Limb (tissue), 2 donors: ENCODE measurements at regions not wholly inside any gene's neighbourhood (a gene's known extent, or its start where the extent isn't known, plus 50 kb on each side); places are given as distances from the start of the nearest gene placed in this dataset.

Source experiments
- DNase-seq, 2 donors: peaks; one replicate each; pipeline ENCODE4 v3.0.0-alpha.2; 2016; ENCODE audit errors: extremely low spot score in 2 of 2

DNA sequence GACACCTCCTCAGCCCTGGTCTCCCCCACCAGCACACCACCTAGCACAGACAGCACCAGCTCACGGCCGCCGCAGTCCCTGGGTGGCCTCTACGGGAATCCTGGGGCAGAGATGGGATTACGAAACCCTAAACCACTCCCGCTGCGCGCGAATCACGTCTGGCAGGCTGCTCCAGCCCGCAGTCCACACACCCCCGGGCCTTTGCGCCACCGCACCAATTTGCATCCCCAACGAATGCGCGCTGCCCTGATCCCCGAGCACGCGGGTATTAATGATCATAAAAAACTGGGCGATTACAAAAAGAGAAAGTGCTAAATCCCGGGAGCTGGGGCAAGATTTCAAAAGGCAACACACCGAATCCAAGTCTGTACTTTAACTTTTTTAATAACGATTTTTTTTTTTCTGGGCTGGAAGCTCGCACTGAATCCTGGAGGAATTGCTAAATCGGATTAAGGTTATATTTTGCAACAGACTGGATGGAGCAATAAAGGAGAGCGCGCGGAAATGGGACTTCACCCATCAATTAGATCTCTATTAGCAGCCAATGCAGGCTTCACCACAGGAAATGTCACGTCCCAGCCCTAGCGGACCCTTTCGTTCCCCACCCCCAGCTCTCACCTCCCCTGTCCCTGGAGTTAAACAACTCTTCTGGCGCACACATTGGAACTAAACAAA lies 69.8 kb upstream of the TMEM33 start:
- DNase-seq: peak in 1 of 2 donors; percentile 35

DNA sequence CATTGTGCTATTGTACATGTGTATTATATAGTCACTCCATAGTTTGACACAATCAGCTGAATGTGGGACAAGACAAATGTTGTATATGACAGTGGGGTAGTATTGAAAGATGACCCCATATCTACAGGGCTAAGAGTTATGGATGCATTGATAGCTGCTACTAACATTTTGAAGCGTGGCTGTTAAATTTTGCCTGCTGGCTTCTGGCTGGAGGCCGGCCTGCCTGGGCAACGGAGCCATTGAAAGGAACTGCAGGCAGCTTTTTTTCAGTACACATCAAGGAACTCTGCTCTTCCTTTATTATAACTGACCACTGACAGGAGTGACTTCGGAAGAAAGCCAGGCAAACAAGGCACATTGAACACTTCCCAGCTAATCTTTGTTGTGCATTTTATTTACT lies 76.1 kb upstream of the TMEM33 start:
- DNase-seq: no peak

DNA sequence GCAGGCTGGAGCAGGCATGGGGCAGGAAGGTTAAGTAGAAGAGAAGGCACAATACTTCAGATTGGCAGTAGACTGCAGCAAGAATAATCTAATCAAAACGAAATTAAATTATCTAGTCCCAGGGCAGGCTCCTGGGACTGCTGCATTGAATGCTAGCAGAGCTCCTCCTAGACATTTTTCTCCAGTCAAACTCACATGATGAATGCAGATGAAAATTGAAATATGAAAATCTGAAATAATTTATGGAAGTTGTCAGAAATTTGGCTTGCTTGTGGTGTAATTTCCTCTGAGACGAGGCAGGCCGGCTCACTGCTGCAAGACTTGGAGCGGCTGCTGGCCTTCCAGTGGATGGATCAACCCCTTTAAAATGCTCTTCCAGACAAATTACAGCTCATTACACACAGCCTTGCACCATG lies 78.0 kb upstream of the TMEM33 start:
- DNase-seq: no peak

DNA sequence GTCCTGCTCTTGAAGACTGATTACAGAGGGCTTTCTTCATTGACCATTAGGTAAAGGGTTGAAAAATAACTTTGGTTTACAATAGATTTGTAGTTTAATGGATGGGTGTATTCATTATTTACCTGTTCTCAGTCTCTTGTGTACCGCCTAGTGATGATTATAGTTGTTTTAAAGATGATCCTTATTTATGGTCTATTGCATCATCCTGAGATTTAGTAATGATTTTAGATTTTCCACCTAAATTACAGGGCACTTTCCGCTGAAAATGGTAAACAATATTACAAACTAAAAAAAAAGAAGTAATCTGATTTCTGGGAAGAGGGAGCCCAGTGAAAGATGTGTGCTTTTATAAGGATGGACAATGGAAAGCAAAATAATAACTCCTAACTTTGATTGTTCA lies 78.4 kb upstream of the TMEM33 start:
- DNase-seq: no peak

DNA sequence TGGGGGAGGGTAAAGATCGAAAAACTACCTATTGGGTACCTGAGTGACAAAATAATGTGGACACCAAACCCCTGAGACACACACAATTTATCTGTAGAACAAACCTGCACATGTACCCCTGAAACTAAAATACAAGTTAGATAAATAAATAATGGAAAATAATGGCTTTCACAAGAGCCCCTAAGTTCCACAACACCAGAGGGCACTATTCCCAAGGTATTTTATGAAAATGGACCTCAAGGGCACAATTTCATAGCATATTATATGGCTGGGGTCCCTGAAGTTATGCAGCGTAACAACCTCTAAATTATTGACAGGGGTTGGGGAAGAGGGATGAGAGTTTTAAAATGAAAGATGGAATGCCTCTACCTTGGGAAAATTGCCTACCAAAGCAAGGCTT lies 81.3 kb upstream of the TMEM33 start:
- no peak for DNase-seq

DNA sequence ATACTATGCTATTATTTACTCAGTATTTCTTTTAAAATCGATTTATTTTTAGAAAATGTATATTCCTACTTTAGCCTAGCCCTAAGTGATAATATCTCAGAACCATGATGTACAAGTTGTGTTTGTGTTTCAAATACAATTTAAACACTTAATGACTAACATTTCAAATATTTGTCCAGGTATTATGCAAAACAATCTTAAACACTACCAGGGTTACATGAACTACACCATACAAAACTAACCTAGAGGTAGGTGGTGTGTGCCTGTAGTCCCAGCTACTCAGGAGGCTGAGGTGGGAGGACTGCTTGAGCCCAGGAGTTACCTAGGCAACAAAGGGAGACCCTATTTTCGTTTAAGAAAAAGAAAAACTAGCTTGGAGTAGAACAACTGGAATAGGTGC lies 83.0 kb upstream of the TMEM33 start:
- no peak for DNase-seq

DNA sequence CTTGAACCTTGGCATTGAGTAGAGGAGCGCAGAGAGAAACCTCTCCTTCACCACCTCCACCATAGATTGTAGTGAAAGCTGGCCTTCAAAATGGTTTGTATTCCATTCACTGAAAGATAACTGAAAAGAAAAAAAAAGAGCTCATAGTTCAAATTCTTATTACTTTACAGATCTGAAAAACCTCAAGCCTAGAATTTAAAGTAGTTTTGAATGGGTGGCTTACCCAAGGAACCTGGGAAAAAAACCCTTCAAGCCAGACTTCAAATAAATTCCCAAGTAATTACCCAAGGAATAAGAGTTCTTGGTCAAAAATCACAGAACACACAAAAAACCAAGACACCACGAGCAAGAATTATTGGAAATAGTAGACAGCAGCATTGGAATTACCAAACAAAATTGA lies 83.6 kb upstream of the TMEM33 start:
- DNase-seq: no peak

DNA sequence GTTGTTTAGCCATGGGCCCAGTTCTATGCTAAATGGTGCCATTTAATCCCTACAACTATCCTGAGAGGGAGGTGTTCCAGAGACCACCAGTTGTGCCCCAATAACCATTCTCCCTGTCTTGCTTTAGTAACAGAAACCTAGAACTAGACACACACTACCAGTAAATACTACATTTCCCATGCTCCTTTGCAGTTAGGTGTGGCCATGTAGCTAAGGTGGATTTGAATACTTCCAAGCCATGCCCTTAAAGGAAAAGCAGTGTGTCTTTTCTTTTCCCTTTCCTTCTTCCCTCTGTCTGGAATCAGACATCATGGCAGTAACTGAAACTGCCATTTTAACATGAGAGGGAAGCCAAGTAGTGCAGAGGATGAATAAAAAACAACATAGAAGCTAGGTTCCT lies 90.9 kb upstream of the TMEM33 start:
- DNase-seq: no peak

DNA sequence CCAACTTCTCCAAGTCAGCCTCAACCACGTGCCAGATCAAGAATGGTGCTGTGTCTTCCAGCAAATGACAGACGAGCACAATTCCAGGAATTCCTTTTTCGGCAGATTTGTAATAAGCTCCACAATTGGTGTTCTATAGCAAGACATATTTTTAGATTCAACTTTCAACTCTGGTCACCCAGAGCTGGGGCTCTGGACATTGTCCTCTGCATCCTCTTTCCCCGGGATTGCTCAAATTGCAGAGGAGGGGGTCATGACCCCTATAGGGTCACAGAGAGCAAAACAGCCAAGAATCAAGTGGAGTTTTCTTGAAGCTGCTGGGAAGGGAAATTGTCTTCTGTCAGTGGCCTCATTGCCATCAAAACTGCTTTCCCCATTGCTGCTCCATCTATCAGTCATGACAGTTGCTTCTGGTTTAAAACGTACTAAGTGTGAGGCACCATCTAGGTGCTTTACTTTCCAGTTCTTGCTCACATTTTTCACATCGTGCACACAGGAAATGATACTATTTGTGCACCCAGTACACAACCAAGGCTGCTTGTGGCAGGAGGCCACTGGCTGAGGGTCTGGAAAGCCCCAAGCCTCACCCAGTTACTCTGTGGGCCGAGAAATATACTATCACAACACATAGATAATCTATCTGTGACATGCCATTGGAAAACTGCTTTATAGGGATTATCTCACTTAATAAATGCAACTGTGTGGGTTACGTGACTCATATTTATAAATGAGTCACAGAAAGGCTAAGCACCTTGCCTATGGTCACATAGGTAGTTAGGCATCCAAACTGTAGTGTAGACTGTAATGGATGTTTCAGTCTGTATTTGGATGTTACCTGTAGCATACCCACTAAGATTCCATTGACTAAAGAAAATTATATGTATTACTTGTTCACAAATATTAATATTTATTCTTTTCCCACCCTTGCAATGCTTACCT lies 91.7 kb upstream of the PHOX2B start:
- no peak for DNase-seq

DNA sequence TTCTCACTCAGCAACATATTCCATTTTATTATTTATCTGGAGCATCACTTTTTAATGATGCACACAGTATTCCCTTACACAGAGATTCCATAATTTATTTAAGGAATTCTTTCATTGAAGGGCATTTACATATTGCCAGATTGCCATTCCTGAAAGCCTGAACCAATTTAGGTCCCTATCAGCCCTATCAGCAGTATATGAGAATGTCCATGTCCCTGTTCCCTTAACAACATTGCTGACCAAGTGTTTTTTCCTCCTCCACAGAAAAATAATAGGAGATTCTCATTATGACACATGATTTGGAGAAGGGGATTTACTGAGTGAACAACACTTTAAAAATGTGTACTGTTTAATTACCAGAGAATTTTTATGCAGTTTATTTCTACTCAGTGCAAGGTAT lies 90.1 kb upstream of the PHOX2B start:
- DNase-seq: no peak

DNA sequence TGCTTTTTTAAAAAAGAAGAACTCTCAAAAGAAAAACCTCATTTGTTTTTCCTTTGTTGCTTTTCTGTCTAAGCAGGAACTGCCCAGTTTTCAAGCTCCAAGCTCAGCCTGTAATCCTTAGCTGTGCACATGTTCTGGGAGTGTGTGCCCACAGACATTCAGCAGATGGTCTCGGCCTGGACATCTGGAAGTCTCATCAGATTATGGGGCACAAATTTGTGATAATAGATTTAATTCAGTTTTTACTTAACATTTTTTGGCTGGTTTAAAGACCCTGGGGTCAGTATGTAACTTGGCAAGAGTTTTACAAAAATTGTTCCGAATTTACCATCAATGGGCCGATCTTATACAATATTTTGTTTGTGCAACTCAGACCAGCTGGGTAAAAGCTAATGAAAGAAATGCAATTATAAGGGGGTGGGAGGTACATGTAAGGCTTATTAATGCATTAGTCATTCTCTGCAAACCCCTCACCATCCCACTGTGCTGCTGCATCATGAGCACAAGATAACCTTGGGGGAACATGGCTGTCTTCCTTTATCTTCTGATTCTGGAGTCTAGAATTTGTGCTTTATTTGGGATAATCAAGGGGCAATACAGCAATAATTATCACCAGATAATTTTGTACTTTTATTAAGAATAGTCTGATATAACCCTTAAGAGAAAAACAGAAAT lies 86.9 kb upstream of the PHOX2B start:
- DNase-seq: no peak

DNA sequence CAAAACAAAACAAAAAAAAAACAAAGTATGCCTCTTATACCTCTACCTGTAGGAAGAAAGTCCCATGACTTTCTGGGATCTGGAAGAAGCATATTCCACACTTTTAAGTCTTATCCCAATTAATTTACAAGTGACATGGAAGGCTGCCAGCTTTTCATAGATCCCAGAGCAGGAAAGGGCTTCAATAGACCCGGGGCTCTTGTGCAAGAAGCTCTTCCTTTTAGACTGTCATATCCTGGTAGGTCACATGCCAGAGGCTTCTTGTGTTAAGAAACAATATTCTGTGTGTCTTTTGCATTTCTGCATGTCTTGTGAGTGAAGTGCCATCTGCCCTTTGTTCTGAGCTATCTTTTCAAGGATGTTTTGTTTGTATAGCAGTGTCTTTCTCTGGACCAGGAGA lies 84.4 kb upstream of the PHOX2B start:
- DNase-seq: no peak

DNA sequence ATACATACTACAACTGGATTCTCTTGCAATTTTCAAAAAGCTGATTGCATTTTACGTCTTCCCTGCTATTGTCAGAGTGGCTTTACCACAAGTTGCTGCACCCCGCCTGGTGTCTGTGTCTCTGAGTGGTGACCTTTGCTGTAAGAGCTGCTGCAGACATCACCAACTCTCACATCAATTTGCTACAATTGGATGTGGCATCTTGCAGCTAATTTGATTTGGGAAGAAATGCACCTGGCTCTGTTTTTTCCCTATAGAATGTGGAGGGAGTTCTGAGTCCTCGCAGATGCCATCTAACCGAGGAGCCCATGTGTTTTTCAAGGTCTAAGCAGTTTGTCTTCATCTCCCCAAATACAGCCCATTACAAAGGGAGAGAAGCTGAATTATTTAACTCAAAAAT lies 73.8 kb upstream of the PHOX2B start:
- DNase-seq: no peak

DNA sequence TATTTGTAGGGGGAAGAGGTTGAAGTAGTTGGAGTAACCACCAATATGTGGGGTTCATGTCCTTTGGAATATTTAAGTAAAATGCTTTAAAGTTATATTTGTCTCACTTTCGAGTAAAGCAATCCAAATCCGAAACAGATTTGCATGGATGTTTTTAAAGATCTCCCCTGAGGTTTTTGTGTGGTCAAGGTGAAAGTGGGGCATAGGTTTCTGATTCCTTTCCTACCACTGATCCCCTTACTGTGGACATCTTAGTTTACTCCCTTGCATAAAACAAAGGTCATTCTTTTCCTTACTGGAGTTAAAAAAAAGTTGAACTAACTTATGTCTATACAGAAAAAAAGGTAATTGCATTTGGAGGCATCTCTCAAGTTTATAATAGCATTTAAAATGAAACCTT lies 71.9 kb upstream of the PHOX2B start:
- DNase-seq: no peak

DNA sequence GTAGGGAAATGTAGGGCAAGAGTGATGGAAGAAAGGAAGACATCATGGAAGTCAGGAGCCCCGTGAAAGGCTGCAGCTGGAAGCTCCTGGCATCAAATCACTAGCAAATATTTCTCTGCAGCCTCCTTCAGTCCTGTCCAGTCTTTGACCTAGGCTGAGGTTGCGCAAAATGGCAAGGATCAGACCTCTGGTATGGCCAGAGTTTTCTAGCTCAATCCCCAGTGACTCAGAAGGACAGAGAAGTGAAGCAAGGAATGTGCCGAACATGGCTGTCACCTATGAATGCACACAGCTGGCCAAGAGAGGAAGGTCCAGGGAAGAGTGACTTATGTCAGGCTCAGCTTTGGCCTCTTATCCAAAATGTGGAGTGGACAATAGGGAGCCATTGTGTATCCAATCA lies 71.1 kb upstream of the PHOX2B start:
- no peak for DNase-seq

DNA sequence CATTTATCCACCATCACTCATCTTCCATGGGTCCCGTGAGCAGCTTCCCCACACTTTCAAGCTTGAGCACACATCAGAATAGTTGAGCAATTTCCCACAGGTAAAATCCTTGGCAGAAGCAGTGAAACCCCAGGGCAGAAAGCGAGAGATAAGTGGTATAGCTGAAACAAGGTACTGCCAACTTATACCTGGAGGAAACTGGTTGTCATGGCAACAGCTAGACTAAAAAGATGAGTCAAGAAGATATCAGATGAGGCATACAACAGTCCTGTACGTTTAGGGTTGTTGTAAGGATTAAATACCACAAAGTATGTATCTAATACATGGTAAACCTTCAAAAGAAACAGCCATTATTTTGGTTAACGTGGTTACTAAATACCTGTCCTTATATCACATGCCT lies 66.9 kb upstream of the PHOX2B start:
- no peak for DNase-seq

DNA sequence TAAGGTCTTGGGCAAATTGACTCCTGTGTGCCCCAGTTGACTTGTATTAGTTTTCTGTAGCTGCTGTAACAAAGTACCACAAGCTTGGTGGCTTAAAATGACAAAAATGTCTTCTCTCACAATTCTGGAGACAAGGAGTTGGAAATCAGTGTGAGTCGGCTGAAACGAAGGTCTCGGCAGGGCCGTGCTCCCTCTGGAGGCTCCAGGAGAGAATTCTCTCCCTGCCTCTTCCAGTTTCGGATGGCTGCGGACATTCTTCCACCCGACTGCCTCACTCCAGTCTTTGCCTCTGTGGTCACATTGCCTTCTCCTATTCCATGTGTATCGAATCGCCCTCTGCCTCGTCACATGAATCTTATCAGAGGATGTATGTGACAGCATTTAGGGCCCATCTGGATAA lies 66.0 kb upstream of the PHOX2B start:
- peak in 1 of 2 donors; percentile 35 for DNase-seq

DNA sequence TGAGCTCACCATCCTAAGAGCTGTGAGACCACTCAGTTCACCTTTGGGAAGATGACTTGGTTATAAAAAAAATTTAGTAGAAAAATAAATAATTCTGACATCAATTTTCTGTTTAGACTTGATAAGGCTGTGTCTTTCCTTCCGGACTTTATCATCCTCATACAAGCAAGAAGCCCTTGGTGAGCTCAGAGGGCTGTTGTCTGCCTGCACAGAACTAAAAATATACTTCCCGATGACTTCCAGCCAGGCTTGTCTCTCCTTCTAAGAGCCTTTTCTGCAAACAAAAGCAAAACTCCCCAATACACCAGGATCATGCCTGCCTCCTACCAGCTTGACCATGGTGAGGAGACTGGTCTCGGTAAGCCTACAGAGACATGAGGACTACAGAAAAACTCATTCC lies 58.3 kb upstream of the PHOX2B start:
- no peak for DNase-seq

DNA sequence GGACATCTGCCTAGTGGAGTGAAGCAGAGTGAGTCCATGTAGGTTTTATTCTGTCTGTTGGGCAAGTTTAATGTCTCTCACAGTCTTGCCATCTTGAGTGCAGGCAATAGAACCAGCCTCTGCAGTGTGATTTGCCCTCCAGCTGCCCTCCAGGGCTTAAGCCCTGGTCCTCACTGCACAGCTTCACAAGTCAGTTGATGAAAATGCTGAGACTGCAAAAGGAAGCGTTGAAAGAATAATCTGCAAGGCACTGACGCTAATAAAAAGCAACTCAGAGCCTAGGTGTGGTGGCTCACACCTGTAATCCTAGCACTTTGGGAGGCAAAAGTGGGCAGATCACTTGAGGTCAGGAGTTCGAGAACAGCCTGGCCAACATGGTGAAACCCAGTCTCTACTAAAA lies 54.1 kb upstream of the PHOX2B start:
- DNase-seq: no peak

DNA sequence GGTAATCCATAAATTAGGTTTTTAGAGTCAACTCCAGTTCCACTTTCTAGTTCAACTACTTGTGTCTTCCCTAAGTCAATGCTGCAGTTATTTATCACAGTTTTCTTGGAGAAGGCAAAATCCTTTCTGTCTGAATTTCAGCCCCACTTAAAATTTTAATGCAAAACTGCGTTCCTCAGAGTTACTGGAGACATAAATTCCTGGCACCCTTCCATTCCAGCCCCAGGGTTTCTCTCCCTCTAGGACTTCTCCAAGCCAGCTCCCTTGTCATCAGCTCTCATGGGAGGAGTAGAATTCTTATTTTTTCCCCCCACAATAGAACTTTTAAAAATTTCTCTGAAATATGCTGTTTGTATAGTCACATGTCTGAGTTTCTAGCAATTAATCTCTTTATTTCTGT lies 50.6 kb upstream of the PHOX2B start:
- DNase-seq: no peak
